H9 (cell line): ENCODE measurements at regions not wholly inside any gene's neighbourhood (a gene's known extent, or its start where the extent isn't known, plus 50 kb on each side); places are given as distances from the start of the nearest gene placed in this dataset.

Experiments used
- DNase-seq: peaks from one replicate; pipeline ENCODE4 v3.0.0-alpha.2; 2017
- H2AFZ ChIP-seq: one replicate; pipeline ENCODE4 v1.6.1; 2013; ENCODE audit warnings: mild to moderate bottlenecking, low read length, control low read depth, moderate library complexity
- H2AK5ac ChIP-seq: 2 replicates; pipeline ENCODE4 v1.6.1; 2013; ENCODE audit warnings: low read length, control low read depth, mixed read lengths; ENCODE audit not compliant: insufficient read length
- H2BK120ac ChIP-seq: one replicate; pipeline ENCODE4 v1.6.1; 2013; ENCODE audit warnings: low read depth, mild to moderate bottlenecking, low read length, control low read depth, inconsistent platforms; ENCODE audit not compliant: poor library complexity, severe bottlenecking
- H2BK12ac ChIP-seq: 2 replicates; pipeline ENCODE4 v1.6.1; 2013; ENCODE audit warnings: low read length, control low read depth, mixed read lengths, low read depth; ENCODE audit not compliant: insufficient read length
- H2BK15ac ChIP-seq: 2 replicates; pipeline ENCODE4 v1.6.1; 2013; ENCODE audit warnings: low read depth, low read length, control low read depth
- H2BK20ac ChIP-seq: one replicate; pipeline ENCODE4 v1.6.1; 2013; ENCODE audit warnings: low read depth, mild to moderate bottlenecking, low read length, control low read depth, inconsistent platforms; ENCODE audit not compliant: poor library complexity, severe bottlenecking
- H2BK5ac ChIP-seq: 2 replicates; pipeline ENCODE4 v1.6.1; 2013; ENCODE audit warnings: low read length, control low read depth, mixed read lengths; ENCODE audit not compliant: insufficient read length
- H3K14ac ChIP-seq: 2 replicates; pipeline ENCODE4 v1.6.1; 2013; ENCODE audit warnings: low read length, control low read depth; ENCODE audit not compliant: insufficient read depth
- H3K18ac ChIP-seq: 2 replicates; pipeline ENCODE4 v1.6.1; 2013; ENCODE audit warnings: low read depth, mild to moderate bottlenecking, mixed read lengths, low read length, control low read depth; ENCODE audit not compliant: insufficient read length
- H3K23ac ChIP-seq: 2 replicates; pipeline ENCODE4 v1.6.1; 2013; ENCODE audit warnings: low read length, control low read depth, mixed read lengths, low read depth; ENCODE audit not compliant: insufficient read length
- H3K23me2 ChIP-seq: 2 replicates; pipeline ENCODE4 v1.6.1; 2013; ENCODE audit warnings: low read depth, mild to moderate bottlenecking, mixed read lengths, low read length, control low read depth; ENCODE audit not compliant: insufficient read length, poor library complexity, severe bottlenecking
- H3K27ac ChIP-seq: 2 replicates; pipeline ENCODE4 v1.5.1; 2013; ENCODE audit warnings: low read length, control low read depth, mixed read lengths, low read depth; ENCODE audit not compliant: insufficient read length
- H3K27me3 ChIP-seq: 2 replicates; pipeline ENCODE4 v1.6.1; 2013; ENCODE audit warnings: low read length, control low read depth, inconsistent platforms; ENCODE audit not compliant: insufficient read depth
- H3K4ac ChIP-seq: 2 replicates; pipeline ENCODE4 v1.6.1; 2013; ENCODE audit warnings: low read depth, mild to moderate bottlenecking, control low read depth, inconsistent platforms, low read length, moderate library complexity
- H3K4me1 ChIP-seq: 2 replicates; pipeline ENCODE4 v1.6.1; 2013; ENCODE audit warnings: low read length, control low read depth, inconsistent platforms; ENCODE audit not compliant: insufficient read depth
- H3K4me2 ChIP-seq: 2 replicates; pipeline ENCODE4 v1.6.1; 2013; ENCODE audit warnings: low read length, control low read depth, mixed read lengths; ENCODE audit not compliant: insufficient read length, insufficient read depth
- H3K56ac ChIP-seq: 2 replicates; pipeline ENCODE4 v1.6.1; 2013; ENCODE audit warnings: low read depth, mild to moderate bottlenecking, mixed read lengths, low read length, control low read depth; ENCODE audit not compliant: insufficient read length
- H3K79me1 ChIP-seq: 2 replicates; pipeline ENCODE4 v1.6.1; 2013; ENCODE audit warnings: low read depth, mild to moderate bottlenecking, moderate library complexity, low read length, control low read depth, inconsistent platforms; ENCODE audit not compliant: insufficient read depth, poor library complexity, severe bottlenecking
- H3K79me2 ChIP-seq: 2 replicates; pipeline ENCODE4 v1.6.1; 2013; ENCODE audit warnings: low read length, control low read depth, inconsistent platforms; ENCODE audit not compliant: insufficient read depth
- H3K9ac ChIP-seq: 2 replicates; pipeline ENCODE4 v1.6.1; 2013; ENCODE audit warnings: low read length, control low read depth, mixed read lengths; ENCODE audit not compliant: insufficient read length; ENCODE audit errors: extremely low read depth
- H3K9me3 ChIP-seq: one replicate; pipeline ENCODE4 v1.6.1; 2013; ENCODE audit warnings: low read depth, low read length, inconsistent platforms; ENCODE audit not compliant: control insufficient read depth
- H3T11ph ChIP-seq: one replicate; pipeline ENCODE4 v1.6.1; 2013; ENCODE audit warnings: mild to moderate bottlenecking, low read length, control low read depth, inconsistent platforms
- H4K20me1 ChIP-seq: one replicate; pipeline ENCODE4 v1.6.1; 2013; ENCODE audit not compliant: control insufficient read depth, insufficient read length, insufficient read depth
- H4K5ac ChIP-seq: 2 replicates; pipeline ENCODE4 v1.6.1; 2013; ENCODE audit warnings: low read depth, mild to moderate bottlenecking, mixed read lengths, low read length, control low read depth; ENCODE audit not compliant: insufficient read length
- H4K8ac ChIP-seq: replicated peaks from 2 replicates; pipeline ENCODE4 v1.6.1; 2013; ENCODE audit warnings: low read length, control low read depth, mixed read lengths, low read depth; ENCODE audit not compliant: insufficient read length
- H4K91ac ChIP-seq: 2 replicates; pipeline ENCODE4 v1.6.1; 2013; ENCODE audit warnings: low read depth, mild to moderate bottlenecking, moderate library complexity, mixed read lengths, low read length, control low read depth; ENCODE audit not compliant: insufficient read length
- H3K27ac Mint-ChIP-seq, 3 experiments: 2 replicates in 2 of 3; 3 replicates in 1 of 3; pipeline ENCODE4 v1.8.0; 2020 to 2021; ENCODE audit warnings: mixed read lengths in 3 of 3, mild to moderate bottlenecking in 1 of 3, moderate library complexity in 1 of 3
- H3K27me3 Mint-ChIP-seq: 2 replicates; pipeline ENCODE4 v1.8.0; 2021; ENCODE audit warnings: low read depth, mild to moderate bottlenecking, moderate library complexity, mixed read lengths
- H3K36me3 Mint-ChIP-seq, 3 experiments: 2 replicates in 2 of 3; 3 replicates in 1 of 3; pipeline ENCODE4 v1.8.0; 2020 to 2021; ENCODE audit warnings: low read depth in 3 of 3, mixed read lengths in 3 of 3; ENCODE audit not compliant: insufficient read depth in 1 of 3
- H3K4me1 Mint-ChIP-seq, 2 experiments: 2 replicates each; pipeline ENCODE4 v1.8.0; 2020; ENCODE audit warnings: mixed read lengths in 2 of 2
- H3K4me3 Mint-ChIP-seq, 2 experiments: 2 replicates in 1 of 2; 3 replicates in 1 of 2; pipeline ENCODE4 v1.8.0; 2020 to 2021; ENCODE audit warnings: mild to moderate bottlenecking in 2 of 2, mixed read lengths in 2 of 2, moderate library complexity in 1 of 2
- H3K9me3 Mint-ChIP-seq, 2 experiments: 2 replicates in 1 of 2; 3 replicates in 1 of 2; pipeline ENCODE4 v1.8.0; 2020; ENCODE audit warnings: mild to moderate bottlenecking in 2 of 2, mixed read lengths in 2 of 2, moderate library complexity in 1 of 2
- CTCF ChIP-seq: fragments of 200-600 bp; sonication (generic); conservative IDR thresholded peaks from 3 replicates; pipeline ENCODE4 v1.8.0; 2021; ENCODE audit warnings: antibody characterized with exemption, mild to moderate bottlenecking
- WGBS: extraction: QIAGEN DNeasy Blood & Tissue Kit; methylation state at CpG from one replicate; pipeline ENCODE4 v1.1.7; 2013; ENCODE audit warnings: missing lambda C conversion rate, low lambda C conversion rate, mixed read lengths; ENCODE audit not compliant: insufficient read length; ENCODE audit errors: extremely low coverage; 5-methylcytosine and 5-hydroxymethylcytosine counted together

- Histone ChIP-seq H3K23ac (no peak overlapping the region), H2BK15ac (no peak overlapping the region), H4K91ac (no peak overlapping the region), H3K14ac (no peak overlapping the region), H3K56ac (no peak overlapping the region), H4K20me1 (no peaks in the 10 kb centered on the region), H2AK5ac (no peak overlapping the region), H3K27me3 (no peaks in the 10 kb centered on the region), H3K79me1 (no peaks in the 10 kb centered on the region), H3K4me2 (no peak overlapping the region), H2BK5ac (no peak overlapping the region), H3T11ph (no peak overlapping the region), H2BK120ac (no peak overlapping the region), H4K8ac (no peak overlapping the region), H3K18ac (no peak overlapping the region), H3K9me3 (no peaks in the 10 kb centered on the region), H3K23me2 (no peaks in the 10 kb centered on the region), H2AFZ (no peak overlapping the region), H2BK20ac (no peak overlapping the region), H3K4me1 (no peaks in the 10 kb centered on the region; the same call in 1 of the 2 replicates), H2BK12ac (no peak overlapping the region), H3K4ac (no peak overlapping the region), H3K27ac (no peak overlapping the region), H3K79me2 (no peaks in the 10 kb centered on the region), H4K5ac (no peak overlapping the region), H3K9ac (no peak overlapping the region)
- Mint-ChIP-seq H3K36me3 (no peaks in the 10 kb centered on the region; a peak in 1 of 7 replicates), H3K4me3 (no peak overlapping the region), H3K27ac (no peak overlapping the region; a peak in 1 of 7 replicates), H3K27me3 (no peaks in the 10 kb centered on the region), H3K4me1 (peaks cover 11 to 15% of the 10 kb centered on the region in 2 experiments), H3K9me3 (no peaks in the 10 kb centered on the region)
- no CpG with 5 or more reads among the region's 7 CpGs for WGBS
- DNase-seq, result no peak
- TF ChIP-seq CTCF, result no peak
These were observed 821.3 kb downstream of the USP25 start for GRCh38 chr21:16550917-16551741.
